Activated CD4-positive, alpha-beta memory T cell treated with anti-CD3 and anti-CD28 coated beads, Interleukin-2, amount 10 ng/mL, durations not matched to agents 7 days and 5 days (primary cell): ENCODE measurements at regions not wholly inside any gene's neighbourhood (a gene's known extent, or its start where the extent isn't known, plus 50 kb on each side); places are given as distances from the start of the nearest gene placed in this dataset.

Source experiments
- CTCF ChIA-PET: fragments of 350-600 bp; sonication (Branson Sonifier 250); formaldehyde crosslinking; loops from one replicate; lab custom pipeline; 2021; ENCODE audit warnings: antibody characterized with exemption, inconsistent platforms; lab: Charles Lee
- POLR2A ChIA-PET: fragments of 350-600 bp; sonication (Branson Sonifier 250); formaldehyde crosslinking; loops from one replicate; lab custom pipeline; 2021; ENCODE audit warnings: antibody characterized with exemption; lab: Charles Lee
- DNase-seq: peaks from one replicate; pipeline ENCODE4 v3.0.0-alpha.2; 2020
- H3K27ac Mint-ChIP-seq: one replicate; pipeline ENCODE4 v1.8.0; 2021; ENCODE audit warnings: mild to moderate bottlenecking, mixed read lengths
- H3K27me3 Mint-ChIP-seq: one replicate; pipeline ENCODE4 v1.8.0; 2021; ENCODE audit warnings: mixed read lengths
- H3K36me3 Mint-ChIP-seq: one replicate; pipeline ENCODE4 v1.8.0; 2021; ENCODE audit warnings: low read depth, mixed read lengths
- H3K4me1 Mint-ChIP-seq: one replicate; pipeline ENCODE4 v1.8.0; 2021; ENCODE audit warnings: mixed read lengths
- H3K4me3 Mint-ChIP-seq: one replicate; pipeline ENCODE4 v1.8.0; 2021; ENCODE audit warnings: mild to moderate bottlenecking, mixed read lengths
- H3K9me3 Mint-ChIP-seq: one replicate; pipeline ENCODE4 v1.8.0; 2021; ENCODE audit warnings: mixed read lengths

DNA sequence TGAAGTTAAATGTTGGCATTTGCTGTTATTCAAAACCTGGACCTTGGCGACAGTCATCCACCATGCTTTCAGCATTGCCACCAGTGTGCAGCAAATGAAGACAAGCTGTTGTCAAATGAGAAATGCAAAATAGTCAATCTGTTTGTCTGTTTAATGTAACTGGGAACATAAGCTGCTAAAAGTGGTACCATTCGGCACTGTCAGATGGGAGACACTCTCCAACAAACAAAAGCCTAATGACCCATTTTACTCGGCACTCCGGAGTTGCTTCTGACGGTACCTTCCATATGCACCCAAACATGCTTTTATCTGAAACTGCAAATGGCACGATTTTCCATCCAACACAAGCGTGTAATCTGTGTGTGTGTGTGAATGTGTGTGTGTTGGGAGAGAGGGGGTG, 297.8 kb downstream of the MAF start:
- peaks cover 9% of the 10 kb centered on the region for H3K4me1 Mint-ChIP-seq
- H3K4me3 Mint-ChIP-seq = no peak overlapping the region
- no peak for DNase-seq
- POLR2A ChIA-PET = no interaction called here
- CTCF ChIA-PET = no interaction called here
- H3K27ac Mint-ChIP-seq = no peak overlapping the region
- H3K27me3 Mint-ChIP-seq = no peaks in the 10 kb centered on the region
- no peaks in the 10 kb centered on the region for H3K9me3 Mint-ChIP-seq
- no peaks in the 10 kb centered on the region for H3K36me3 Mint-ChIP-seq

DNA sequence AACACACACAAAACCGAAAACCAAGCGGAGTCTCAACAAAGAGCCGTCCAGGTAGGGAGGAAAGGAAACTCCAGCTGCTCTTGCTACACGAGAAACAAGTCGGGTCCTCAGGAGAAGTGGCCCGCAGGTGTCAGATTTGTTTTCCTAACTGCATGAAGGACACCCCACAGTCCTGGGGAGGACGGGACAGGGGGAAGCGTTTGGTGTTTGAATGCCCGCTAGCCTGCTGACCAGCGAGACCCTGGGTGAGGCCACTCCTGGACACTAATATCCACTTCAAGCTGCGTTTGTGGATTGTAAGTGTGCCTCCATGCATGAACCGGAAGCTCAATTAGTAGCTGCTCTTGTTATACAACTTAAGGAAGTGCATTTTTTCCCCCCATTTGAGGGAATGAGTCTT, 299.5 kb downstream of the MAF start:
- ChIA-PET POLR2A (no interaction called here), CTCF (no interaction called here)
- Mint-ChIP-seq H3K36me3 (no peaks in the 10 kb centered on the region), H3K27ac (no peak overlapping the region), H3K4me3 (no peak overlapping the region), H3K9me3 (no peaks in the 10 kb centered on the region), H3K27me3 (no peaks in the 10 kb centered on the region), H3K4me1 (peaks cover 19% of the 10 kb centered on the region)
- no peak for DNase-seq

DNA sequence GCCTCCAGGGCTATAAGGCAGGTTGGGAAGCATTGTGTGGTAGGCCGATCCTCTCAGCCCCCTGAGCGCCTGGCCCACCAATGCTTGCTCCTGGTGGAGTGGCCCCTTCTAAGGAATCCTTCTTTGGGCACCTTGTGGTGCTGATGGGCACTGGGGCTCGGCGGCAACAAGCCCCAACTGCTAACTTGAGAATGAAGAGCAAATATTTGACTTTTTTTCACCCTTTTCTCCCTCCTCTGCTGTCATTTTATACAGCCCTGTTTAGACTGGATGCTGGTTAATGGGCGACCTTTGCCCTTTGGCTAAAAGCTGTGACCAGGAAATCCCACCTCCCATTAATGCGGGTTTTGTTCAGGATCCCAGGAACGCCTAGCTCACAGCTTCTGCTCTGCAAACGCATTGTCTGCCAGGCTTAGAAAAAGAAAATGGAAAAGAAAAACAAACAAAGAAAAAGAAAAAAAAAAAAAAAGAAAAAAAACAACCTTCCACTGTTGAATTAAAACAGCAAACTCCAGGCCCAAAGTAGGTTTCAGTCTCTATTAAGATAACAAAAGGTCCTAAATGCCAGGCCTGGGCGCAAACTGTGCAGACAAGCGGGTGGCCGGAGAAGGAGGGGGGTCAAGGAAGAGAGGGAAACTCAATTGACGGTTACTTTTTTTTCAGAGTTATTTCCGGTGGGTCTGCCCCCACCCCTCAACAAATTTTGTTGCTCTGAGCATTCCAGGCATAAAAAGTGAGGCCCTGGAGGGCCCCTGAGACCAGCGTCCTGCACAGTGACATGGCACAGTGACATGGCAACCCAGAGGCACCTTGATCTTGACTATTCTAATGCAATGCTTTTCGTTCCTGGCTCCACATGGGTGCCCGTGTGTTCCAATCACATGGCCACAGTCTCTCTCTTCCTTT, 301.4 kb downstream of the MAF start:
- Mint-ChIP-seq H3K4me3 (no peak overlapping the region), H3K27me3 (no peaks in the 10 kb centered on the region), H3K36me3 (no peaks in the 10 kb centered on the region), H3K9me3 (no peaks in the 10 kb centered on the region), H3K4me1 (peaks cover 20% of the 10 kb centered on the region), H3K27ac (no peak overlapping the region)
- CTCF ChIA-PET = no interaction called here
- no peak for DNase-seq
- POLR2A ChIA-PET = no interaction called here

GRCh38 chr16:79298476-79298875, 302.1 kb downstream of the MAF start:
- H3K27ac Mint-ChIP-seq = no peak overlapping the region
- CTCF ChIA-PET = no interaction called here
- POLR2A ChIA-PET = interaction anchor here (0.9 kb wide), 1 partner anchor 302 kb away, joined by 4 read pairs; the partner anchor contains the start of gene MAF
- peaks cover 20% of the 10 kb centered on the region for H3K4me1 Mint-ChIP-seq
- no peaks in the 10 kb centered on the region for H3K9me3 Mint-ChIP-seq
- H3K27me3 Mint-ChIP-seq = no peaks in the 10 kb centered on the region
- DNase-seq = no peak
- no peak overlapping the region for H3K4me3 Mint-ChIP-seq
- no peaks in the 10 kb centered on the region for H3K36me3 Mint-ChIP-seq

GRCh38 chr16:79297805-79298204, 302.7 kb downstream of the MAF start:
- Mint-ChIP-seq H3K27ac (no peak overlapping the region), H3K36me3 (no peaks in the 10 kb centered on the region), H3K4me3 (no peak overlapping the region), H3K4me1 (peaks cover 19% of the 10 kb centered on the region), H3K27me3 (no peaks in the 10 kb centered on the region), H3K9me3 (no peaks in the 10 kb centered on the region)
- no peak for DNase-seq
- POLR2A ChIA-PET = interaction anchor here (0.8 to 0.9 kb wide), 2 partner anchors 292 to 303 kb away, joined by 3 to 4 read pairs; partner anchors contain the start of gene MAF
- CTCF ChIA-PET = no interaction called here

GRCh38 chr16:79297296-79297695, 303.2 kb downstream of the MAF start:
- ChIA-PET CTCF (no interaction called here), POLR2A (interaction anchor here (0.8 to 0.9 kb wide), 2 partner anchors 293 to 304 kb away, joined by 3 to 4 read pairs; partner anchors contain the start of gene MAF)

DNA sequence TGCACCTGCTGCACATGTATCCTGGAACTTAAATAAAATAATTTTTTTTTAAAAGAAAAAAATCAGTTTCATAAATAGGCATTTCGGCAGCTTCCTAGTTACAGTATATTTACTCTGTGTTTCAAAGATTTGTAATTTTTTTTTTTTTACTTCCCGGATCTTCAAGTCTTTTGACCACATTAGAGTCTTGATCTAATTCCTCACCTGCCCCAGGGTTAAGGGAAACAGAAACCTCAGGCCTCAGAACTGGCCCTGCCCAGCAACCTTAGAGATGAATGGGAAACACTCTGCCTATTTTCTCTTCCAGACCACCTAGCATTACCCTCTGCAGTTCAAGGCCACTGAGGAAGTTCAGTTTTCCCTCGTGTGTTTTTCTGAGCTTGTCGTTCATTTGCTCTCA, 304.0 kb downstream of the MAF start:
- Mint-ChIP-seq H3K4me3 (no peak overlapping the region), H3K36me3 (peaks cover 5% of the 10 kb centered on the region), H3K4me1 (peaks cover 13% of the 10 kb centered on the region), H3K27me3 (no peaks in the 10 kb centered on the region), H3K9me3 (peaks cover 4% of the 10 kb centered on the region), H3K27ac (peak overlapping the region; percentile 10)
- ChIA-PET POLR2A (interaction anchor here (1.1 to 2.1 kb wide), 2 partner anchors 10 to 17 kb away, joined by 5 to 9 read pairs; no protein-coding TSS in a partner anchor), CTCF (no interaction called here)
- no peak for DNase-seq

More at GRCh38 chr16:79297296-79297695, 303.2 kb downstream of the MAF start:
- Mint-ChIP-seq H3K4me1 (peaks cover 14% of the 10 kb centered on the region), H3K36me3 (no peaks in the 10 kb centered on the region), H3K9me3 (no peaks in the 10 kb centered on the region), H3K27me3 (no peaks in the 10 kb centered on the region), H3K27ac (no peak overlapping the region), H3K4me3 (no peak overlapping the region)
- no peak for DNase-seq

DNA sequence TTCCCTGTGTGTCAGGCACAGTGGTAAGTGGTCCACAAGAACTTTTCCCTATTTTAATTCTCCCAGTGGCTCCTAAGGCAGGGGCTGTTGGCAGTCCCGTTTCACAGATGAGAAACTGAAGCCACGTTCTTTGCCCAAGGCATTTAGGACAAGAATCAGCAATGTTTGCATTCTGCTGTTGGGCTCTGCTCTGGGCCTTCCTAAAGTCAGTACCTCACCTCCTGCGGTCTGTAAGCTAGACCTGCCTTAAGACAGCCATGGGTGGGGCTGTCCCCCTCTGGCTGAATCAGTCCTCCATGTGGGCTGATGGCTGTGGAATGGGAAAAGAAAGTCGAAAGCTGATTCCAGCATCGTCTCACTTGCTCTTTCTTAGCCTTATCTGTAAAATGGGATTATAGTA, 304.8 kb downstream of the MAF start:
- Mint-ChIP-seq H3K4me1 (peaks cover 13% of the 10 kb centered on the region), H3K4me3 (no peak overlapping the region), H3K9me3 (peaks cover 4% of the 10 kb centered on the region), H3K27me3 (no peaks in the 10 kb centered on the region), H3K36me3 (peaks cover 5% of the 10 kb centered on the region), H3K27ac (no peak overlapping the region)
- CTCF ChIA-PET = no interaction called here
- no peak for DNase-seq
- POLR2A ChIA-PET = interaction anchor here (1.1 to 2.1 kb wide), 4 partner anchors 9 to 26 kb away, joined by 3 to 9 read pairs (median 5); no protein-coding TSS in a partner anchor

DNA sequence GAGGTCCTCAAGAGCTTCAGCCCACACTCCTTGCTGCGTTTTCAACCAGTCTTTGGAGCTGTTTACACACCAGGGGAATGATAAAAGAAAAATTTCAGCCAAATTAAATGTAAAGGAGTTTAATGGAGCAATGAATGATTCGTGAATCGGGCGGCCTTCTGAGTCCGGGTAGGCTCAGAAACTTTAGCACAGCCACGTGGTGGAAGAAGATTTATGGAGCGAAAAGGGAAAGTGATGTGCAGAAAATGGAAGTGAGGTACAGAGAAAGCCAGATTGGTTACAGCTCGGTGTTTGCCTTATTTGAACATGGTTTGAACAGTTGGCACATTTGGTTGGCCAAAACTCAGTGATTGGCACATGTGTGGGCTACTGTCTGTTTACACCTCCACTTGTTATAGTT, 305.4 kb downstream of the MAF start:
- DNase-seq = no peak
- ChIA-PET POLR2A (interaction anchor here (1.3 to 2.1 kb wide), 4 partner anchors 11 to 306 kb away, joined by 3 to 9 read pairs (median 4); partner anchors contain the start of gene MAF), CTCF (no interaction called here)
- peaks cover 4% of the 10 kb centered on the region for H3K9me3 Mint-ChIP-seq
- H3K36me3 Mint-ChIP-seq = peaks cover 5% of the 10 kb centered on the region
- peaks cover 13% of the 10 kb centered on the region for H3K4me1 Mint-ChIP-seq
- H3K27ac Mint-ChIP-seq = no peak overlapping the region
- H3K4me3 Mint-ChIP-seq = no peak overlapping the region
- H3K27me3 Mint-ChIP-seq = no peaks in the 10 kb centered on the region

DNA sequence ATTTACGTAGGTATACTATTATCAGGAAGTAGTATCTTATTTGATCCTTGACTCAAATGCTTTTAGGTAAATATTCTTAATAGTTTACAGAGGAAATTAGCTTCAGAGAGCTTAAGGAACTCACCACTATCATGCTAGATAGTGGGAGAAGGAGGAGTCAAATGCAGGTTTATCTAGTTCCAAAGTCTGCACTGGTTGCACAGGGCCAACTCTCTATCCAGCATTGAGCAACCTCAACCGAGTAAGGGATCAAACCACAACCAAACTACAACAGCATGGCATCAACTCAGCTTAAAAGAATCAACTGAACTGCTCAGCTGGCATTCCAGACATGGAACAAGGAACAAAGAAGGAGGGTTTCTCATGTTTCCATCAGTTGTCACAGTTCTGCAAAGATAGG, 306.0 kb downstream of the MAF start:
- Mint-ChIP-seq H3K27me3 (no peaks in the 10 kb centered on the region), H3K4me3 (no peak overlapping the region), H3K27ac (no peak overlapping the region), H3K36me3 (peaks cover 5% of the 10 kb centered on the region), H3K9me3 (peaks cover 4% of the 10 kb centered on the region), H3K4me1 (peaks cover 13% of the 10 kb centered on the region)
- ChIA-PET POLR2A (interaction anchor here (1.3 to 2.1 kb wide), 4 partner anchors 11 to 306 kb away, joined by 3 to 9 read pairs (median 4); partner anchors contain the start of gene MAF), CTCF (interaction anchor here (0.7 kb wide), 1 partner anchor 21 kb away, joined by 3 read pairs; no protein-coding TSS in a partner anchor)
- DNase-seq = no peak

- CTCF ChIA-PET = interaction anchor here (0.7 kb wide), 1 partner anchor 22 kb away, joined by 3 read pairs; no protein-coding TSS in a partner anchor
- Mint-ChIP-seq H3K36me3 (peaks cover 8% of the 10 kb centered on the region), H3K4me1 (peaks cover 16% of the 10 kb centered on the region), H3K27me3 (no peaks in the 10 kb centered on the region), H3K4me3 (no peak overlapping the region), H3K27ac (no peak overlapping the region), H3K9me3 (peaks cover 7% of the 10 kb centered on the region)
- POLR2A ChIA-PET = interaction anchor here (1.7 kb wide), 1 partner anchor 307 kb away, joined by 4 read pairs; the partner anchor contains the start of gene MAF
- DNase-seq = no peak
Measured at GRCh38 chr16:79293836-79294460, 306.6 kb downstream of the MAF start.

GRCh38 chr16:79288066-79288465, 312.5 kb downstream of the MAF start:
- H3K36me3 Mint-ChIP-seq = peaks cover 13% of the 10 kb centered on the region
- ChIA-PET CTCF (interaction anchor here (0.7 to 2.4 kb wide), 5 partner anchors 13 to 48 kb away, joined by 3 to 9 read pairs (median 5); no protein-coding TSS in a partner anchor), POLR2A (interaction anchor here (1.1 to 6.7 kb wide), 4 partner anchors 19 to 312 kb away, joined by 3 to 135 read pairs (median 40); partner anchors contain the start of gene MAF)
- no peak for DNase-seq
- no peak overlapping the region for H3K4me3 Mint-ChIP-seq
- peak overlapping the region; percentile 28 for H3K27ac Mint-ChIP-seq
- peaks cover 52% of the 10 kb centered on the region for H3K4me1 Mint-ChIP-seq
- no peaks in the 10 kb centered on the region for H3K27me3 Mint-ChIP-seq
- peaks cover 8% of the 10 kb centered on the region for H3K9me3 Mint-ChIP-seq
